Keratinocyte (primary cell): ENCODE measurements at regions not wholly inside any gene's neighbourhood (a gene's known extent, or its start where the extent isn't known, plus 50 kb on each side); places are given as distances from the start of the nearest gene placed in this dataset.

Experiments used
- DNase-seq: peaks from one replicate; pipeline ENCODE4 v3.0.0-alpha.2; 2011; ENCODE audit warnings: low read depth, missing footprints, low spot score
- FAIRE-seq: peaks from 2 replicates; lab custom pipeline; 2011; peaks lifted over from hg19 to GRCh38; lab: Jason Lieb, UNC
- H2AFZ ChIP-seq: 2 replicates; pipeline ENCODE4 v1.6.0; 2012; ENCODE audit warnings: low read length, control low read depth, inconsistent platforms; ENCODE audit not compliant: control insufficient read depth
- H3K27ac ChIP-seq: 2 replicates; pipeline ENCODE4 v1.5.1; 2011; ENCODE audit warnings: low read length; ENCODE audit not compliant: control insufficient read depth, insufficient read depth
- H3K27me3 ChIP-seq: 3 replicates; pipeline ENCODE4 v1.6.0; 2011; ENCODE audit warnings: low read length; ENCODE audit not compliant: control insufficient read depth, insufficient read depth; ENCODE audit errors: extremely low read depth
- H3K36me3 ChIP-seq, 2 experiments: 2 replicates in 1 of 2; 3 replicates in 1 of 2; pipeline ENCODE4 v1.5.1; 2011; ENCODE audit warnings: low read length in 2 of 2, mild to moderate bottlenecking in 1 of 2; ENCODE audit not compliant: control insufficient read depth in 2 of 2, insufficient read depth in 2 of 2; ENCODE audit errors: extremely low read depth in 1 of 2
- H3K4me1 ChIP-seq: 3 replicates; pipeline ENCODE4 v1.5.1; 2011; ENCODE audit warnings: low read length; ENCODE audit not compliant: control insufficient read depth, insufficient read depth; ENCODE audit errors: extremely low read depth
- H3K4me2 ChIP-seq: 3 replicates; pipeline ENCODE4 v1.6.0; 2011; ENCODE audit warnings: low read depth, low read length; ENCODE audit not compliant: control insufficient read depth, insufficient read depth; ENCODE audit errors: extremely low read depth
- H3K4me3 ChIP-seq, 3 experiments: fragments of 200-600 bp in 1 of 3; sonication (generic) in 1 of 3; 2 replicates in 2 of 3; 3 replicates in 1 of 3; pipeline ENCODE4 v1.5.1; 2011 to 2016; ENCODE audit warnings: low read length in 3 of 3, mild to moderate bottlenecking in 3 of 3, control low read depth in 2 of 3, inconsistent platforms in 1 of 3, low read depth in 1 of 3, mixed read lengths in 1 of 3, mixed run types in 1 of 3, moderate library complexity in 1 of 3; ENCODE audit not compliant: control insufficient read depth in 2 of 3, insufficient read depth in 2 of 3; ENCODE audit errors: extremely low read depth in 1 of 3
- H3K79me2 ChIP-seq: 2 replicates; pipeline ENCODE4 v1.6.0; 2012; ENCODE audit warnings: low read length; ENCODE audit not compliant: control insufficient read depth, insufficient read depth
- H3K9ac ChIP-seq: 3 replicates; pipeline ENCODE4 v1.6.0; 2011; ENCODE audit warnings: low read length; ENCODE audit not compliant: control insufficient read depth, insufficient read depth; ENCODE audit errors: extremely low read depth
- H3K9me1 ChIP-seq: 3 replicates; pipeline ENCODE4 v1.6.0; 2011; ENCODE audit warnings: low read length; ENCODE audit not compliant: control insufficient read depth, insufficient read depth; ENCODE audit errors: extremely low read depth
- H3K9me3 ChIP-seq: 2 replicates; pipeline ENCODE4 v1.5.1; 2012; ENCODE audit warnings: low read depth, low read length; ENCODE audit not compliant: control insufficient read depth
- H4K20me1 ChIP-seq: 3 replicates; pipeline ENCODE4 v1.6.0; 2011; ENCODE audit warnings: low read length; ENCODE audit not compliant: control insufficient read depth, insufficient read depth; ENCODE audit errors: extremely low read depth
- CTCF ChIP-seq, 3 experiments: IDR thresholded peaks in 1 of 3; conservative IDR thresholded peaks in 1 of 3; optimal IDR thresholded peaks in 1 of 3; 2 replicates in 2 of 3; 3 replicates in 1 of 3; pipeline versions ENCODE3 to v1.5.1; 2011; ENCODE audit warnings: low read length in 3 of 3, mild to moderate bottlenecking in 3 of 3, moderate library complexity in 2 of 3, control low read depth in 1 of 3, inconsistent platforms in 1 of 3; ENCODE audit not compliant: insufficient read depth in 2 of 3; ENCODE audit errors: extremely low read depth in 1 of 3
- EZH2 ChIP-seq: IDR thresholded peaks from one replicate; pipeline ENCODE4 v1.6.1; 2012; ENCODE audit warnings: inconsistent platforms, mild to moderate bottlenecking, low read length, moderate library complexity
- dilution Hi-C: fragments of 300-500 bp; cut with MboI; formaldehyde crosslinking; loops from one replicate; pipeline ENCODE4 v1.7.0; 2020; ENCODE audit warnings: low sequenced_read_pairs; ENCODE audit not compliant: extremely low pct_ligation_motif_present

- no peaks in the 10 kb centered on the region for H3K4me1 ChIP-seq
- no peak for FAIRE-seq
- no peaks in the 10 kb centered on the region for H3K9me3 ChIP-seq
- H3K4me3 ChIP-seq: no peak overlapping the region
- no peak overlapping the region for H2AFZ ChIP-seq
- no peaks in the 10 kb centered on the region for H3K9me1 ChIP-seq
- H3K9ac ChIP-seq: no peak overlapping the region
- H3K27me3 ChIP-seq: peaks cover 17% of the 10 kb centered on the region
- H3K79me2 ChIP-seq: no peaks in the 10 kb centered on the region
- dilution Hi-C loops: no loop called here
- TF ChIP-seq CTCF (optimal IDR thresholded peaks at IDR 0.05 in 1 of 3, IDR thresholded peaks at IDR 0.05 in 1 of 3, conservative IDR thresholded peaks at IDR 0.05 in 1 of 3; ENCODE audit: extremely low read depth in 1 of 3, insufficient read depth in 2 of 3, low read length in 3 of 3) (no peak), EZH2 (no peak)
- H3K4me2 ChIP-seq: no peak overlapping the region
- no peak overlapping the region for H3K27ac ChIP-seq
- H3K36me3 ChIP-seq: no peaks in the 10 kb centered on the region
- H4K20me1 ChIP-seq: no peaks in the 10 kb centered on the region
- DNase-seq: no peak
Measured at GRCh38 chr12:113525066-113525465, 53.4 kb upstream of the LHX5 start.

GRCh38 chr12:113524495-113524894, 52.8 kb upstream of the LHX5 start:
- DNase-seq: no peak
- H3K27me3 ChIP-seq: peaks cover 17% of the 10 kb centered on the region
- H3K9me1 ChIP-seq: no peaks in the 10 kb centered on the region
- H3K79me2 ChIP-seq: no peaks in the 10 kb centered on the region
- dilution Hi-C loops: no loop called here
- no peaks in the 10 kb centered on the region for H4K20me1 ChIP-seq
- H3K4me3 ChIP-seq: no peak overlapping the region
- no peaks in the 10 kb centered on the region for H3K9me3 ChIP-seq
- H3K4me2 ChIP-seq: no peak overlapping the region
- H3K4me1 ChIP-seq: no peaks in the 10 kb centered on the region
- no peak for FAIRE-seq
- no peaks in the 10 kb centered on the region for H3K36me3 ChIP-seq
- no peak overlapping the region for H3K27ac ChIP-seq
- H3K9ac ChIP-seq: no peak overlapping the region
- TF ChIP-seq EZH2: no peak
- TF ChIP-seq CTCF (optimal IDR thresholded peaks at IDR 0.05 in 1 of 3, IDR thresholded peaks at IDR 0.05 in 1 of 3, conservative IDR thresholded peaks at IDR 0.05 in 1 of 3; ENCODE audit: extremely low read depth in 1 of 3, insufficient read depth in 2 of 3, low read length in 3 of 3): no peak
- H2AFZ ChIP-seq: no peak overlapping the region
